ENCODE measurements at regions not wholly inside any gene's neighbourhood (a gene's known extent, or its start where the extent isn't known, plus 50 kb on each side); places are given as distances from the start of the nearest gene placed in this dataset.

GRCh38 chr1:90614872-90615271 lies 102.2 kb downstream of the BARHL2 start:
- no peak for TF ChIP-seq POLR2AphosphoS5 (IDR thresholded peaks at IDR 0.05)
- no peak for TF ChIP-seq EP300 (IDR thresholded peaks at IDR 0.05)
- no peak for TF ChIP-seq POLR2A (IDR thresholded peaks at IDR 0.05)
- no peak for TF ChIP-seq CTCF (IDR thresholded peaks at IDR 0.05)
- H3K27me3 ChIP-seq: no peaks in the 10 kb centered on the region
- no peak overlapping the region for H3K27ac ChIP-seq
- no peak overlapping the region for H3K4me3 ChIP-seq
- no peaks in the 10 kb centered on the region for H3K9me3 ChIP-seq
- no peaks in the 10 kb centered on the region for H3K4me1 ChIP-seq
- no peak for ATAC-seq
- no peaks in the 10 kb centered on the region for H3K36me3 ChIP-seq
- WGBS, 2 donors (ENCODE audit: low coverage in 1 of 2): 70% methylated on average over 1 of the region's 1 CpG; no CpG with 5 or more reads in 1 of the 2 donors

GRCh38 chr1:90613371-90613770 lies 103.7 kb downstream of the BARHL2 start:
- TF ChIP-seq CTCF (IDR thresholded peaks at IDR 0.05) (no peak), EP300 (IDR thresholded peaks at IDR 0.05) (no peak), POLR2A (IDR thresholded peaks at IDR 0.05) (no peak), POLR2AphosphoS5 (IDR thresholded peaks at IDR 0.05) (no peak)
- Histone ChIP-seq H3K4me1 (no peaks in the 10 kb centered on the region), H3K4me3 (no peak overlapping the region), H3K9me3 (no peaks in the 10 kb centered on the region), H3K36me3 (no peaks in the 10 kb centered on the region), H3K27ac (no peak overlapping the region), H3K27me3 (no peaks in the 10 kb centered on the region)
- 26 to 47% methylated on average over 5 of the region's 5 CpGs for WGBS, 2 donors (ENCODE audit: low coverage in 1 of 2)
- ATAC-seq: no peak

GRCh38 chr1:90612033-90612432 lies 105.1 kb downstream of the BARHL2 start:
- TF ChIP-seq POLR2AphosphoS5 (IDR thresholded peaks at IDR 0.05) (no peak), EP300 (IDR thresholded peaks at IDR 0.05) (no peak), POLR2A (IDR thresholded peaks at IDR 0.05) (no peak), CTCF (IDR thresholded peaks at IDR 0.05) (no peak)
- no peak for ATAC-seq
- Histone ChIP-seq H3K4me3 (no peak overlapping the region), H3K27me3 (no peaks in the 10 kb centered on the region), H3K9me3 (no peaks in the 10 kb centered on the region), H3K4me1 (no peaks in the 10 kb centered on the region), H3K27ac (no peak overlapping the region), H3K36me3 (no peaks in the 10 kb centered on the region)
- WGBS, 2 donors (ENCODE audit: low coverage in 1 of 2): 83 to 96% methylated on average over 2 of the region's 2 CpGs

GRCh38 chr1:90607736-90608135 lies 109.4 kb downstream of the BARHL2 start:
- TF ChIP-seq POLR2AphosphoS5 (IDR thresholded peaks at IDR 0.05): no peak
- no peak for TF ChIP-seq EP300 (IDR thresholded peaks at IDR 0.05)
- TF ChIP-seq CTCF (IDR thresholded peaks at IDR 0.05): no peak
- TF ChIP-seq POLR2A (IDR thresholded peaks at IDR 0.05): no peak
- 74 to 80% methylated on average over 4 of the region's 4 CpGs for WGBS, 2 donors (ENCODE audit: low coverage in 1 of 2)
- no peaks in the 10 kb centered on the region for H3K36me3 ChIP-seq
- no peak overlapping the region for H3K4me3 ChIP-seq
- H3K9me3 ChIP-seq: no peaks in the 10 kb centered on the region
- no peaks in the 10 kb centered on the region for H3K27me3 ChIP-seq
- no peaks in the 10 kb centered on the region for H3K4me1 ChIP-seq
- ATAC-seq: no peak
- no peak overlapping the region for H3K27ac ChIP-seq

GRCh38 chr1:90605070-90605469 lies 112.0 kb downstream of the BARHL2 start:
- H3K4me3 ChIP-seq: no peak overlapping the region
- ATAC-seq: no peak
- TF ChIP-seq POLR2AphosphoS5 (IDR thresholded peaks at IDR 0.05): no peak
- TF ChIP-seq POLR2A (IDR thresholded peaks at IDR 0.05): no peak
- TF ChIP-seq EP300 (IDR thresholded peaks at IDR 0.05): no peak
- TF ChIP-seq CTCF (IDR thresholded peaks at IDR 0.05): no peak
- H3K36me3 ChIP-seq: no peaks in the 10 kb centered on the region
- H3K27me3 ChIP-seq: no peaks in the 10 kb centered on the region
- 50 to 63% methylated on average over 1 of the region's 1 CpG for WGBS, 2 donors (ENCODE audit: low coverage in 1 of 2)
- peaks cover 0 to 7% (median 0%) of the 10 kb centered on the region in 3 donors for H3K9me3 ChIP-seq
- H3K27ac ChIP-seq: no peak overlapping the region
- H3K4me1 ChIP-seq: no peaks in the 10 kb centered on the region

All from gastroesophageal sphincter (tissue), 4 donors.